ENCODE measurements at regions not wholly inside any gene's neighbourhood (a gene's known extent, or its start where the extent isn't known, plus 50 kb on each side); places are given as distances from the start of the nearest gene placed in this dataset.

GRCh38 chr4:180642732-180643131 lies 1600.5 kb upstream of the TENM3 start:
- TF ChIP-seq POLR2A (IDR thresholded peaks at IDR 0.05; ENCODE audit: low read depth, low read length), result no peak
- TF ChIP-seq, protein P1, sequence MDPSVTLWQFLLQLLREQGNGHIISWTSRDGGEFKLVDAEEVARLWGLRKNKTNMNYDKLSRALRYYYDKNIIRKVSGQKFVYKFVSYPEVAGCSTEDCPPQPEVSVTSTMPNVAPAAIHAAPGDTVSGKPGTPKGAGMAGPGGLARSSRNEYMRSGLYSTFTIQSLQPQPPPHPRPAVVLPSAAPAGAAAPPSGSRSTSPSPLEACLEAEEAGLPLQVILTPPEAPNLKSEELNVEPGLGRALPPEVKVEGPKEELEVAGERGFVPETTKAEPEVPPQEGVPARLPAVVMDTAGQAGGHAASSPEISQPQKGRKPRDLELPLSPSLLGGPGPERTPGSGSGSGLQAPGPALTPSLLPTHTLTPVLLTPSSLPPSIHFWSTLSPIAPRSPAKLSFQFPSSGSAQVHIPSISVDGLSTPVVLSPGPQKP (IDR thresholded peaks at IDR 0.05; ENCODE audit: borderline replicate concordance, low read depth, low read length), result no peak
- no peak for TF ChIP-seq RFX5 (IDR thresholded peaks at IDR 0.05; ENCODE audit: low read depth, low read length)
- no peak for TF ChIP-seq RAD21 (IDR thresholded peaks at IDR 0.05; ENCODE audit: low read length)
- TF ChIP-seq RCOR1 (IDR thresholded peaks at IDR 0.05; ENCODE audit: insufficient replicate concordance, low read length), result no peak
- TF ChIP-seq FOS (IDR thresholded peaks at IDR 0.05; ENCODE audit: low read depth, low read length), result no peak
- H2AFZ ChIP-seq (replicated peaks; ENCODE audit: low read length, poor library complexity), result no peak overlapping the region
- no peak overlapping the region for H2BK20ac ChIP-seq (ENCODE audit: low read depth, low read length)
- H2BK120ac ChIP-seq (ENCODE audit: low read depth, low read length), result no peak overlapping the region
- WGBS, 2 experiments (ENCODE audit: extremely low coverage in 2 of 2, insufficient read length in 1 of 2), result no CpG with 5 or more reads among the region's 9 CpGs
- BruUV-seq (replicated peaks), result no TSS peak
- CTCF ChIA-PET, result no interaction called here
- H3K9me1 ChIP-seq (ENCODE audit: insufficient read depth, low read length), result no peaks in the 10 kb centered on the region
- no peaks in the 10 kb centered on the region for H3K27me3 ChIP-seq (ENCODE audit: control insufficient read depth, insufficient read depth, low read length)
- no peak overlapping the region for H2AK9ac ChIP-seq (replicated peaks; ENCODE audit: low read depth, low read length, poor library complexity)
- H3K27ac ChIP-seq (ENCODE audit: insufficient read depth, low read length), result no peak overlapping the region
- H4K20me1 ChIP-seq (ENCODE audit: insufficient read depth, low read length), result no peaks in the 10 kb centered on the region
- no peak overlapping the region for H4K91ac ChIP-seq (ENCODE audit: insufficient read depth, low read depth, low read length)
- intact Hi-C loops (cut with micrococcal nuclease), result no loop called here
- no peak overlapping the region for H3K4me3 ChIP-seq (ENCODE audit: insufficient read depth, low read depth, low read length)
- POLR2A ChIA-PET (ENCODE audit: unreplicated experiment), result no interaction called here
- no peaks in the 10 kb centered on the region for H3K79me1 ChIP-seq (ENCODE audit: low read depth in 1 of 2, low read length in 2 of 2)
- H2BK15ac ChIP-seq (ENCODE audit: low read depth, low read length), result no peak overlapping the region
- H3K4me2 ChIP-seq (ENCODE audit: low read depth, low read length), result no peak overlapping the region
- H3K18ac ChIP-seq (ENCODE audit: low read depth, low read length), result no peak overlapping the region
- H3K23ac ChIP-seq (ENCODE audit: low read depth, low read length), result no peak overlapping the region
- dilution Hi-C loops (cut with HindIII; ENCODE audit: low sequenced_read_pairs, unreplicated experiment), result no loop called here
- no peak overlapping the region for H2AK5ac ChIP-seq (ENCODE audit: low read depth, low read length)
- no peaks in the 10 kb centered on the region for H3K9me3 ChIP-seq (ENCODE audit: control insufficient read depth, insufficient read depth, low read length)
- no peak overlapping the region for H2BK5ac ChIP-seq (ENCODE audit: low read depth, low read length, poor library complexity, severe bottlenecking)
- H3K56ac ChIP-seq (ENCODE audit: extremely low read depth, insufficient read depth, low read length), result no peak overlapping the region
- H3K4me1 ChIP-seq (ENCODE audit: control insufficient read depth, insufficient read depth, low read length), result no peaks in the 10 kb centered on the region
- in situ Hi-C loops (cut with MboI; ENCODE audit: low sequenced_read_pairs), result no loop called here
- H4K5ac ChIP-seq (ENCODE audit: low read depth, low read length), result no peak overlapping the region
- no peaks in the 10 kb centered on the region for H3K36me3 ChIP-seq (ENCODE audit: control insufficient read depth, insufficient read depth, low read length)
- no peak overlapping the region for H3K4ac ChIP-seq (ENCODE audit: low read depth, low read length)
- no peak overlapping the region for H4K8ac ChIP-seq (ENCODE audit: low read depth in 2 of 2, low read length in 2 of 2)
- no peak for DNase-seq
- H3K14ac ChIP-seq (replicated peaks; ENCODE audit: low read depth, low read length), result no peak overlapping the region
- H3K9ac ChIP-seq (ENCODE audit: low read depth, low read length), result no peak overlapping the region
- no peak for ATAC-seq (ENCODE audit: low read depth)

Data from IMR-90 (cell line).